Liver (tissue), 8 donors: ENCODE measurements at regions not wholly inside any gene's neighbourhood (a gene's known extent, or its start where the extent isn't known, plus 50 kb on each side); places are given as distances from the start of the nearest gene placed in this dataset.

Experiments used
- DNase-seq: peaks from one replicate; pipeline ENCODE4 v3.0.0-alpha.2; 2017; ENCODE audit warnings: low spot score
- H3K27ac ChIP-seq, 2 donors: one replicate each; pipeline ENCODE4 v1.7.0; 2013; ENCODE audit warnings: inconsistent platforms in 2 of 2, low read length in 2 of 2, control low read depth in 1 of 2, low read depth in 1 of 2, mild to moderate bottlenecking in 1 of 2
- H3K27me3 ChIP-seq, 4 donors: one replicate each; pipeline versions ENCODE4 v1.6.1 to v1.7.0; 2013; ENCODE audit warnings: low read length in 3 of 4, inconsistent platforms in 1 of 4, mild to moderate bottlenecking in 1 of 4, moderate library complexity in 1 of 4; ENCODE audit not compliant: control insufficient read depth in 4 of 4, insufficient read depth in 4 of 4
- H3K36me3 ChIP-seq, 4 donors: one replicate each; pipeline versions ENCODE4 v1.6.1 to v1.7.0; 2013; ENCODE audit warnings: low read length in 3 of 4, mild to moderate bottlenecking in 3 of 4, low read depth in 1 of 4, moderate library complexity in 1 of 4; ENCODE audit not compliant: control insufficient read depth in 4 of 4, insufficient read depth in 3 of 4
- H3K4me1 ChIP-seq, 4 donors: one replicate each; pipeline versions ENCODE4 v1.6.1 to v1.7.0; 2013; ENCODE audit warnings: low read length in 3 of 4, mild to moderate bottlenecking in 3 of 4, moderate library complexity in 1 of 4; ENCODE audit not compliant: control insufficient read depth in 4 of 4, insufficient read depth in 4 of 4
- H3K4me3 ChIP-seq, 3 donors: one replicate each; pipeline versions ENCODE4 v1.6.1 to v1.7.0; 2013; ENCODE audit warnings: low read length in 3 of 3, control low read depth in 1 of 3, low read depth in 1 of 3, mild to moderate bottlenecking in 1 of 3
- H3K9ac ChIP-seq, 2 donors: one replicate each; pipeline ENCODE4 v1.7.0; 2013; ENCODE audit warnings: low read length in 2 of 2, mild to moderate bottlenecking in 2 of 2, moderate library complexity in 2 of 2, control low read depth in 1 of 2, low read depth in 1 of 2
- H3K9me3 ChIP-seq, 4 donors: one replicate each; pipeline versions ENCODE4 v1.6.1 to v1.7.0; 2013; ENCODE audit warnings: low read length in 3 of 4; ENCODE audit not compliant: control insufficient read depth in 4 of 4
- CTCF ChIP-seq: fragments of 150-350 bp; IDR thresholded peaks from 2 replicates; pipeline ENCODE4 v1.5.1; 2017; ENCODE audit warnings: improper control_type of control experiment, low read depth, low read length; ENCODE audit not compliant: missing input control
- EGR1 ChIP-seq, 2 donors: IDR thresholded peaks; 2 replicates each; pipeline ENCODE4 v1.6.1; 2016 to 2018; ENCODE audit warnings: antibody characterized with exemption in 2 of 2, low read depth in 2 of 2
- FOXA1 ChIP-seq: IDR thresholded peaks from 2 replicates; pipeline ENCODE4 v1.6.1; 2016; ENCODE audit warnings: antibody characterized with exemption
- FOXA2 ChIP-seq: IDR thresholded peaks from 2 replicates; pipeline ENCODE4 v1.6.1; 2016; ENCODE audit warnings: antibody characterized with exemption
- HNF4G ChIP-seq: IDR thresholded peaks from 2 replicates; pipeline ENCODE4 v1.6.1; 2016; ENCODE audit warnings: antibody characterized with exemption
- JUND ChIP-seq, 2 donors: IDR thresholded peaks; 2 replicates each; pipeline ENCODE4 v1.6.1; 2016; ENCODE audit warnings: antibody characterized with exemption in 2 of 2
- NR2F2 ChIP-seq: IDR thresholded peaks from 2 replicates; pipeline ENCODE4 v1.6.1; 2016; ENCODE audit warnings: antibody characterized with exemption
- RAD21 ChIP-seq, 2 donors: IDR thresholded peaks; 2 replicates each; pipeline ENCODE4 v1.6.1; 2016; ENCODE audit warnings: antibody characterized with exemption in 2 of 2, mild to moderate bottlenecking in 2 of 2
- RXRA ChIP-seq, 2 donors: IDR thresholded peaks; 2 replicates each; pipeline ENCODE4 v1.6.1; 2017 to 2018; ENCODE audit warnings: antibody characterized with exemption in 2 of 2, mild to moderate bottlenecking in 1 of 2
- SP1 ChIP-seq: IDR thresholded peaks from 2 replicates; pipeline ENCODE4 v1.6.1; 2018; ENCODE audit warnings: antibody characterized with exemption, mild to moderate bottlenecking
- WGBS: extraction: QIAGEN DNeasy Blood & Tissue Kit; methylation state at CpG from one replicate; pipeline ENCODE4 v1.1.7; 2013; 5-methylcytosine and 5-hydroxymethylcytosine counted together
- TF ChIP-seq, protein P1 (sequence below): IDR thresholded peaks from 2 replicates; pipeline ENCODE4 v1.6.1; 2016; ENCODE audit warnings: antibody characterized with exemption
- donor health status: healthy.
- donor health status: healthy.
- donor health status: healthy.
- donor health status: healthy.
- donor health status: healthy.

GRCh38 chr18:56168049-56168781, 470.2 kb downstream of the TXNL1 start:
- peak; percentile 85 for TF ChIP-seq NR2F2
- peak in 1 of 2 donors; percentile 5 for TF ChIP-seq RAD21 (IDR thresholded peaks at IDR 0.05)
- no peak for TF ChIP-seq RXRA (IDR thresholded peaks at IDR 0.05)
- no peaks in the 10 kb centered on the region for H3K36me3 ChIP-seq
- no peaks in the 10 kb centered on the region for H3K27me3 ChIP-seq
- 58% methylated on average over 5 of the region's 5 CpGs for WGBS
- DNase-seq = no peak
- no peaks in the 10 kb centered on the region for H3K9me3 ChIP-seq
- H3K27ac ChIP-seq = peak overlapping the region in 1 of 2 donors; percentile 42
- no peak overlapping the region for H3K4me3 ChIP-seq
- H3K4me1 ChIP-seq = peaks cover 0 to 7% (median 2%) of the 10 kb centered on the region in 4 donors
- no peak overlapping the region for H3K9ac ChIP-seq

DNA sequence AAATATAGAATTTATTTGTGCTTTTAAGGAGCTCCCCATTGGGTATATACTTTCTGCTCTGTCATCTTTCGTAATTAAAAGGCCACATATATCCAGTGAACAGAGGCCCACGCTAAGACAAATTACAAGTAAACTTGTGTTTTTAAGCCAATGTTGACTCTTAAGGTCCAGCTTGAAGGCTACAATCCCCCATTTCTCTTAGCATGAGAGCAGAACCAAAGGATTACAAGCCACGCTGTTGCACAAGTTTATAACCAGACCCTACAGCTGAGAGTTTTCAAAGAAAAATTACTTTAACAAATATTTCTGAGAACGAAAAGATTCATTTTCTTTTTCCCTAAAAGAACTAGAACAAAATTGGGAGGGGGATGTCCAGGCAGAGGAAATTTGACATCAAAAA, 471.0 kb downstream of the TXNL1 start:
- H3K4me1 ChIP-seq = peaks cover 0 to 7% (median 2%) of the 10 kb centered on the region in 4 donors
- H3K9me3 ChIP-seq = no peaks in the 10 kb centered on the region
- WGBS = 77% methylated on average over 4 of the region's 4 CpGs
- H3K9ac ChIP-seq = no peak overlapping the region
- H3K4me3 ChIP-seq = no peak overlapping the region
- no peaks in the 10 kb centered on the region for H3K36me3 ChIP-seq
- H3K27ac ChIP-seq = no peak overlapping the region
- H3K27me3 ChIP-seq = no peaks in the 10 kb centered on the region
- DNase-seq = no peak
- no peak for TF ChIP-seq HNF4G

DNA sequence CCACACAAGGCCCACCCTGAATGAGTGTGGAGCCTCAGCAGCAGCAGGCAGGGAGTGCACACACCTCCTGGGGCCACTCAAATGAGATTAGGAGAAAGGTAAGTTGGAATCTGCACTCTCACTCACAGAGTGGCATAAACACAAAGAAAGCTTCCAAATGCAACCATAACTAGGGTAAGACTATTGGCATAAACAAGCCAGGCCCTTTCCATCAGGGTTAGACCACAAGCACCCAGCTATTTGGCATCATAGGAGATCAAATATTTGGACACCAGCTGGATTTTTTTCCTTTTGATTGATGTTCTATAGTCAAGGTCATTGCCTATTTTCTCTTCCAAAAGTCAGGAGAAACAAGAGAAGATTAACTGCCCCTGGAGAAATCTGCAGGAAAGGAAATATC, 471.5 kb downstream of the TXNL1 start:
- H3K4me1 ChIP-seq = peaks cover 0 to 7% (median 3%) of the 10 kb centered on the region in 4 donors
- DNase-seq = no peak
- no peaks in the 10 kb centered on the region for H3K36me3 ChIP-seq
- TF ChIP-seq, protein P1, sequence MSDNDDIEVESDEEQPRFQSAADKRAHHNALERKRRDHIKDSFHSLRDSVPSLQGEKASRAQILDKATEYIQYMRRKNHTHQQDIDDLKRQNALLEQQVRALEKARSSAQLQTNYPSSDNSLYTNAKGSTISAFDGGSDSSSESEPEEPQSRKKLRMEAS = no peak
- H3K9me3 ChIP-seq = no peaks in the 10 kb centered on the region
- no peak overlapping the region for H3K9ac ChIP-seq
- H3K4me3 ChIP-seq = no peak overlapping the region
- no peak overlapping the region for H3K27ac ChIP-seq
- no peaks in the 10 kb centered on the region for H3K27me3 ChIP-seq

DNA sequence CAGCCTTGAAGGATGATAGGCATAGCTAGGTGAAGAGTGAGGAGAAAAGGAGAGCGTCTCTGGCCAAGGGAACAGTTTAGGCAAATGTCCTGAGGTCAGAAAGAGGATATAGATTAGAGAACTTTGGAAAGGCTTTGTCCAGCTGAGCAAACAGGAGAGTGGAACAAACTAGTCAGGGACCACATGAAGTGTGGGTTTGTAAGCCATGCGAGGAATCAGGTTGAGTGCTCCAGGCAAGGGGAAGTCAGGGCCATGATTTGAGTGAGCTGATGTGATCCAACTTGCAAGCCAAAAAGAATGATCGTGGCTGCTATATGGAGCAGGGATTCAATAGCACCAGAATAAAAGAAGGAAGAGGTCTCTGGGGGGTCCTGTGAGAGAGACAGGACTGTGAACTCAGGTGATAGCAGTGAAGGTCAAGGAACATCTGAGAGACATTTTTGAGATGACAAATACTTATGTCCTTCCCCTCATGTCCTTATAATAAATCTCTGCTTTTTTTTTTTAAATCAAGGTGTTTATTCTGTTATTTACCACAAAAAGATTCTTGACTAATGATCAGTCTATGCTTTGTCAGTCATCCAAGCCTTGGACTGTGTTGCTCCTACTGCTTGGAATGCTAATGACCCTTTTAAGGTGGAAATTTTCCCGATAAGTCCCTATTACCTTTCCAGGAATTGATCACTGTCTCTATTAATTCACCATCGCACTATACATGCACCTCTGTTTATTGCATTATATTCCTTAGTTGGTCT, 472.6 kb downstream of the TXNL1 start:
- Histone ChIP-seq H3K27me3 (no peaks in the 10 kb centered on the region), H3K4me1 (peaks cover 0 to 7% (median 3%) of the 10 kb centered on the region in 4 donors), H3K27ac (no peak overlapping the region), H3K4me3 (no peak overlapping the region), H3K36me3 (no peaks in the 10 kb centered on the region), H3K9me3 (no peaks in the 10 kb centered on the region), H3K9ac (no peak overlapping the region)
- WGBS = 95% methylated on average over 5 of the region's 5 CpGs
- TF ChIP-seq EGR1 (IDR thresholded peaks at IDR 0.05; ENCODE audit: low read depth in 2 of 2) = no peak
- TF ChIP-seq JUND (IDR thresholded peaks at IDR 0.05) = no peak
- no peak for TF ChIP-seq FOXA1
- TF ChIP-seq SP1 = no peak
- no peak for TF ChIP-seq RXRA (IDR thresholded peaks at IDR 0.05)
- no peak for TF ChIP-seq RAD21 (IDR thresholded peaks at IDR 0.05)
- no peak for TF ChIP-seq NR2F2
- no peak for TF ChIP-seq FOXA2
- TF ChIP-seq CTCF = no peak
- DNase-seq = no peak
